ENCODE measurements at regions not wholly inside any gene's neighbourhood (a gene's known extent, or its start where the extent isn't known, plus 50 kb on each side); places are given as distances from the start of the nearest gene placed in this dataset.
"Not testable (repeated sequence)": the region's sequence is repeated elsewhere in the genome, so short reads cannot be mapped to it uniquely, and the experiment has no call there.

DNA sequence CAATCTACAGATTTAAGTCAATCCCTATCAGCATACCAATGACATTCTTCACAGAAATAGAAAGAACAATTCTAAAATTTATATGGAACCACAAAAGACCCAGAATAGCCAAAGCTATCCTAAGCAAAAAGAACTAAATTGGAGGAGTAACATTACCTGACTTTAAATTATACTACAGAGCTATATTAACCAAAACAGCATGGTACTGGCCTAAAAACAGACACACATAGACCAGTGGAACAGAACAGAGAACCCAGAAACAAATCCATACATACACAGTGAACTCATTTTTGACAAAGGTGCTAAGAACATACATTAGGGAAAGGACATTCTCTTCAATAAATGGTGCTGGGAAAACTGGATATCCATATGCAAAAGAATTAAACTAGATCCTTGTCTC lies 68.6 kb upstream of the HES1 start:
- not testable (repeated sequence) for DNase-seq (ENCODE audit: low read depth)

DNA sequence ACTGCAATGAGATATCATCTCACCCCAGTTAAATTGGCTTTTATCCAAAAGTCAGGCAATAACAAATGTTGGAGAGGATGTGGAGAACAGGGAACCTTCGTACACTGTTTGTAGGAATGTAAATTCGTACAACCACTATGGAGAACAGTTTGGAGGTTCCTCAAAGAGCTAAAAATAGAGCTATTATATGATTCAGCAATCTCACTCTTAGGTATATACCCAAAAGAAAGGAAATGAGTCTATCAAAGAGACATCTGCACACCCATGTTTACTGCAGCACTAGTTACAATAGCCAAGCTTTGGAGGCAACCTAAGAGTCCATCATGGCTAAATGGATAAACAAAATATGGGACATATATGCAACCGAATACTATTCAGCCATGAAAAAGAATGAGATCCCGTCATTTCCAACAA lies 68.0 kb upstream of the HES1 start:
- no peak for DNase-seq (ENCODE audit: low read depth)

DNA sequence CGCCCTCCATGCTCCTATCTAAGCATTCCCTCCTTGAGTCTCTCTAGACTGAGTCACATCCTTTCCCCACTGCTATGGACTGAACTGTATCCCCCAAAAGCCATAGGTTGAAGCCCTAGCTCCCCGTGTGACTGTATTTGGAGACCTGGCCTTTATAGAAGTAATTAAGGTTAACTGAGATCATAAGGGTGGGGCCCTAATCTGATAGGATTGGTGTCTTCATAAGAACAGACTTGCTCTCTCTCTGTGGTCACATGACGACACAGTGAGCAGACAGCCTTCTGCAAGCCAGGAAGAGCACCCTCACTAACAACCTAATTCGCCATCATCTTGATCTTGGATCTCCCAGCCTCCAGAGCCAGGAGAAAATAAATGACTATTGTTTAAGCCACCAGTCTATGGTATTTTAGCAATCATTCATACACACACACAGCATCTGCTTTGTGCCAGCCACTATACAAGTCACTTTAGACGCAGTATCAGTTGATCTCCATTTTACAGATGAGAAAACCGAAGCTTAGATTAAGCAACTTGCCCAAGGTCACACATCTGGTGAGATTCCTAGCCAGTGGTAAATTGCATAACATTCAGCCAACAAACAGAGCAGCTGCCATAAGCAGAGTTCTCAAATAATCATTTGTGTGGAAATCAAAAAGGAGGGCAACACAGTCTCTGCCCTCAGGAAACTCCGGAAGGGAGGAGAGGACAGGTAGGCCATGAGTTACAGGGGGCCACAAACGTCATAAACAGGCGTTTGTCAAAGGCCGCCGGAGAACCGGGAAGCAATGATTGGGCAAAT lies 66.3 kb upstream of the HES1 start:
- DNase-seq (ENCODE audit: low read depth): peak; percentile 35

DNA sequence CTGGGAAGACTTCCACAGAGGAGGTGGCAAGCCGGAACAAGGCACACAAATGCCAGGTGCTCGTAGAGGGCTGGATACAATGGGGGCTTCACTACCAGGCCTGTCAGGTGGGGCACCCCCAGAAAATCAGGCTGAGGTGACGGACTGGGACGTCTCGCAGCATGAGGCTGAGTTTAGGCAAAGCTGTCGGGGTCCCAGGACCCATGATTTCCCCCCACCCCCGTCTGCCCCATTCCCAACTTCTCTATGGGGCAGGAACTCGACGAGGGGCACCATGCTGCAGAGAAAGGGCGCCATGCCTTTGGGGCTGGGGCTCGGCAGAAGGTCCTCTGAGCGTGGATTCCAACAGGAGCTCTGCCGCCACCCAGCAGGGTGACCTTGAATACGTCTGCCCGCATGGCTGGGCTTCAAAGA lies 65.7 kb upstream of the HES1 start:
- DNase-seq (ENCODE audit: low read depth): no peak

DNA sequence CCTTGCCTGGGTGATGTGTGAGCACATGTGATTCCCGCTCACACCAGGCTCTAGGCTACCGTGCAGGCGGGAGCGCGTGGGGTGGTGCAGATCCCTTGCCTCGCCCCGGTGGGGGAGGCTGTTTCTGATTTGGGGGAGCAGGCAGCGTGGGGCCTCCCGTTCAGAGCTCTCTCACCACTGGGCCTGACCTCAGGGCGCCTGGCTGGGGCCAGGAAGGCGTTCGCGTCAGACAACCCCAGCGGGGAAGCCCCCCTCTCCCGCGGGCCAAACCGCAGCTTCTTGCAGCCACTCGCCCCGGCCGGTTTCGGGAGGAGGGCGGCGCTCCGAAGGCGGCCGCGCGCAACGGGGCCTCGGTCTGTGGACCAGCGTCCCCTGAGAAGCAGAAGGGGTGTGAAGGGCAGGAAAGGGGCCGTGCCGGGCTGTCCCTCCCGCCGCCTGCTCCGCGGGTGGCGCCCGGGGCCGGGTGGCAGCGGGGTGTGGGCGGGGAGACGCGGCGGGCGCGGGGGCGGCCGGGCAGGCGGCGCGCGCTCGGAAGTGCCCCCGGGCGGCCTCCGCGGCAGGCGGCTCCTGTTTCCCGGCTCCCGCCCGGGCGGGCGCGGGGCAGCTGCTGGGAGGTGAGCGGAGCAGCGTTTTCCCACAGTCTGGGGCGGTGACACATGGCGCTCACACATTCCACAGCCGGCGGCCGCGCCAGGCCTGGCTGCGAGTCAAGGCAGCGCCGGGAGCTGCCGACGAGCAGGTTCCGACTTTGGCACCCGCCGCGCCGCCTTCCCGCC lies 65.1 kb upstream of the HES1 start:
- DNase-seq (ENCODE audit: low read depth): peak; percentile 88

DNA sequence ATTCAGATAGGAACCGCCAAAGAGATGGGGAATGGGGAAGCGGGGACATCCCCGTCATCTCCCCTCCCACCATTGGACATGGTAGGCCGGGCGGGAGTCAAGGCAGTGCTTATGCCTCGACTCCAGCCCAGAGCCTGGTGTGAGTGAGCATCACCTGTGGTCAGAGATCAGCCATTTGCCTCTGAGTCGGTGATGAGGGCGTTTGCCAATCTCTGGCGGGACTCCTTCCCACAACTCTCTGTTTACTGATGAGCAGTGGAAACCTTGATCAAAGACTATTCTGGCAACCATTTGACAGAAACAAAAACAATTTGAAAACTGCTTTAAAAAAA lies 63.9 kb upstream of the HES1 start:
- peak; percentile 74 for DNase-seq (ENCODE audit: low read depth)

GRCh38 chr3:194072691-194073279 lies 63.2 kb upstream of the HES1 start:
- no peak for DNase-seq (ENCODE audit: low read depth)

DNA sequence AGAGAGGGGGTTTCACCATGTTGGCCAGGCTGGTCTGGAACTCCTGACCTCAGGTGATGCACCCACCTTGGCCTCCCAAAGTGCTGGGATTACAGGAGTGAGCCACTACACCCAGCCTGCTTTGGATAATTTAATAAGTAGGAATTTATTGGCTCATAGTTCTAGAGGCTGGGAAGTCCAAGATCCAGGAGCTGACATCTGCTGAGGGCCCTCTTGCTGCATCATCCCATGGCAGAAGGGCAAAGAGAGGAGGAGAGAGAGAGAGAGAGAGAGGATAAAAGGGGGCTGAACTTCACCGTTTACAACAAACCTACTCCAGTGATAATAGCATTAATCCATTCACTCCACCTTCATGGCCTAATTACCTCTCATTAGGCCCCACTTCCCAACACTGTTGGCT lies 62.0 kb upstream of the HES1 start:
- no peak for DNase-seq (ENCODE audit: low read depth)

GRCh38 chr3:194075088-194075615 lies 60.8 kb upstream of the HES1 start:
- peak; percentile 57 for DNase-seq (ENCODE audit: low read depth)

- DNase-seq (ENCODE audit: low read depth): peak; percentile 85
These were observed 60.0 kb upstream of the HES1 start for GRCh38 chr3:194075802-194076460.

DNA sequence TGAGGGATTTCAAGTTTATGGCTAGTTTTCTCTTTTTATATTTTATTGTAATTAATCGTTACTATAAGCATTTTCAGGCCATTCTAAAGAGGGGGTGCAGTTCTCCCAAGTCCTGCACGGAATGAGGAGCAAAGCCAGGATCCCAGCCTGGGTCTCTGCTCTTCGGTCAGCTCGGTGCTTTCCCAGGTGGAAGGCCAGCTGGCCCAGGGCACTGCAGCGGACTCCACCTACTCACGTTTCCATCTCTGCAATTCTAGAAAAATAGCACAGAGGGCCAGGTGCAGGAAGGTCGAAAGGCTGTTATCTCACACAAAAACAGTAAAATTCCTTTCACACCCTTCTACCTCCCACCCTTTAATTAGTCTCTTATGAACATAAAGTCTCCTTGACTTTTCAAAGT lies 59.5 kb upstream of the HES1 start:
- DNase-seq (ENCODE audit: low read depth): no peak

DNA sequence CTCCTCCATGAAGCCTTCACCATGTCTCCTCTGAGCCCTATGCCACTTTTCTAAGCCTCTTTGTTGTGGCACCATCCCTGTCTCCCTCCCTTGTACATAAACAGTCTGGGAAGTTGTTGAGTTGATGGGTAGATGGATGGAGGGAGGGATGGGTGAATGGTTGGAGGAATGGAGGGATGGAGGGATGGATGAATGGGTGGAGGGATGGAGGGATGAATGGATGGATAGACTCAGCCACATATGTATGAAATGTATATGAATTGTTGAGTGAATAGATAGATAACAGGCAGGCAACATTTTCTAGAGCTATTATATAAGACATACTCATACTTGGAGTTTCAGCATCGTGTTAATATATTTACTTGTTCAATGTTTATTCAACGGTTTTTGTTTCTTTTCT lies 58.3 kb upstream of the HES1 start:
- DNase-seq (ENCODE audit: low read depth): no peak

DNA sequence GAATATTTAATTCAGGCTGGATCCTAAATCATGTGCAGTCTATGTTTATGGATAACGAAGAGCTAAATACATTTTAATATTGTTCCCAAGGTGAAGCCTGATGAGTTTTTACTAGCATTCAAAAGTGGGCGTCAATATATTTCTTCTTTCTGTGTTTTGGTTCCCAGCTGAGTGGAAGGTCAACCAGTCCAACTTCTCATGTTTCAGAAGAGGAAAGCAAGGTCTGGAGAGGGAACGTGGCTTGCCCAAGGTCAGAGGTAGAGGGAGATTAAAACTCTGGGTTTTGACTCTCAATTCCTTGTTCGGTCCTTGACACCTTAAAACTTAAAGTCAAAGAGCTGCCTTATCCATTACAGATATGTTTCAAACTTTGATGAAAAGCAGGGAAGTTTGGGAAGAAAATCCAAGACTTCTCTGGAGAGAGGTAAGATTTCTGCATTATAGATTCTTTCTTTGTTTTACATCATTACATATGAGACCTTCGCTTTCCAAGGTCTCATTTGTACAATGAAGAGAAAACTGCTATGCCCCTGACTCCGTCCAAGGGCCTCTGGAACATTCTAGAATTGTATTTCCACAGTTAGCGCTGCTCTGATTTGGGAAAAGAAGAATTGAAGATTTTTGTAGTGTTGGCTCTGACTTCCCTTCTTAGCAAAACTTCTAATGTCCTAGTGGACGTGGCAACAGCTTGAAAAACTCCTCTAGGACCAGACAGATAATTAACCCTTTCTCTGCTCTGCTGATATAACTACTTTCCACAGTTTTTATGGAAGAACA lies 57.7 kb upstream of the HES1 start:
- DNase-seq (ENCODE audit: low read depth): no peak

- DNase-seq (ENCODE audit: low read depth): no peak
These were observed 56.2 kb upstream of the HES1 start for GRCh38 chr3:194079702-194080172.

DNA sequence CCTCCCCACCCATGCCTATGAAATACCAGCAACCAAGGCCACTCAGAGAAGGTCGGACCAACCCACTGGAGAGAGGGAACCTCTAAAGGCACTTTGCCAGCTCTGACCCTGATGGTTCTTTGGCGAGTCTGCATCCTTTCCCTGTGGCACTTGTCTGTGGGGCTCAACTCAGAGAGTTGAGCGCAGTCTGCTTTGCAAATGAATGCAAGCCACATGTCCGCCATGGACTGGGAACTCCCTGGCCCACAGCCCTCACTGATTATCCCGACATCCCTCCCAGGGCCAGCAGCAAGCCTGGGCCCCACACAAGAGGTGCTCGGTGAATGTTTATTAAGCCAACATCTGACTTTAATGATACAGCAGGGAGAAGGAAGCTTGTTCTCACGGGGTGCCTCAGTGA lies 55.5 kb upstream of the HES1 start:
- DNase-seq (ENCODE audit: low read depth): no peak

- no peak for DNase-seq (ENCODE audit: low read depth)
These were observed 54.8 kb upstream of the HES1 start for GRCh38 chr3:194080913-194081800.

DNA sequence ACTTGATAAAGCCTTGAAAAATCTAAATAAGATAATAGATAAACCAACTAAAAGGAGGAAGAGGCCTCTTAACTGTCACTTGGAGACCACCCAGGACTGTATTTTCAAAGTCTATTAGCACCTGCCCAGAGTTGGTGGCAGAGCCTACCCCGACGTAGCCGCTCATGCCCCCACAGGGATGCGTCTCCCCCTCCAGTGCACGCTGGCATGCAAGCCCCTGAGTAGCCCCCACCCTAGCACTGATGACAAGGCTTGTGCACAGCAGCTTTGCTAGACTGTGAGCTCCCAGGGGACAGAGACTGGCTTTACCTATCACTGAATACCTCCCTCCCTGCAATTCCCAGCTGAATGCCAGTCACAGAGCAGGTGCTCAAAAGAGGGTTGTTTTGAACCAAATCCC lies 54.1 kb upstream of the HES1 start:
- DNase-seq (ENCODE audit: low read depth): no peak

DNA sequence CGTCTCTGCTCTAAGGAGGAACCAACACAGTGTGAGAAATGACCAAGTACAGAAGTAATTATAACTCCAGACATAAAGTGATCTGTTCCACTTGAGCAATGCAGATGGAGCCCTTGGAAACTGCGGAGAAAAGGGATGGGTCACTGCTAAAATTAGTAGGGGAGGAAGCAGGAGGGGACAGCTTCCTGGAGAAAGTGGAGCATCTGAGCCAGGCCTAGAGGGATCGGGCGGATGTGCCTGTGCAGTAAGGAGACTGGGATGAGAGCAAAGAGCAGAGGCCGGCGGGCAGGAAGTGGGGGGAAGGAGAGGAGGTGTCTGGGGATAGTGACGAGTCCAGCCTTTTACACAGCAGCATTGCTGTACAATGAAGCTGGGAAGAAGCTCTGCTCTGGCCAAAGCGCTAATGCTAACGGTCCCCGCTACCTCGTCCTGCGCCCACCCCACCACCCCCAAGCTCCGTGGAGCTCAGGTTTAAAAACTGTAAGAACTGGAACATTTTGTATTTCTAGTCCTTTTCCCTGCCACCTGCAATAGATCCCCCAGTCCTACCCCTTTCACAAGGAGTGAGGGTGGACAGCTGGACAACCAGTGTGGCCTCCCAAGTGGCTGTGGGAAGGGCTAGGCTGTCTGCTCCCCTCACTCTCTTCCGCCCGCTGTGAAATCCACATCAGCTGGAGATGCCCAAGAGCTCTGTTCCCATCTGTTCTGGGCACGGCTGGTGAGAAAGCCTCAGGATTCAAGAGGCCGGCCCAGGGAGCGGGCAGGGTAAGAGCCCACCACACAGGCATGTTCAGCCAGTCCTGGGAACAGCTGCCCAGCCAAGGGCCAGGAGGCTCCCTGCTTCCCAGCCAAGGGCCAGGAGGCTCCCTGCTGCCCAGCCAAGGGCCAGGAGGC lies 53.0 kb upstream of the HES1 start:
- DNase-seq (ENCODE audit: low read depth): no peak

- DNase-seq (ENCODE audit: low read depth): no peak
These were observed 52.2 kb upstream of the HES1 start for GRCh38 chr3:194083637-194084224.

Measured in renal cortical epithelial cell (primary cell).